GM19043 (cell line): ENCODE measurements at regions not wholly inside any gene's neighbourhood (a gene's known extent, or its start where the extent isn't known, plus 50 kb on each side); places are given as distances from the start of the nearest gene placed in this dataset.
"Not testable (repeated sequence)": the region's sequence is repeated elsewhere in the genome, so short reads cannot be mapped to it uniquely, and the experiment has no call there.

Experiments
- ATAC-seq: cut with Tn5 transposase; IDR thresholded peaks from one replicate; pipeline ENCODE4 v1.9.1; 2021; ENCODE audit warnings: low read depth; ENCODE audit not compliant: unreplicated experiment

DNA sequence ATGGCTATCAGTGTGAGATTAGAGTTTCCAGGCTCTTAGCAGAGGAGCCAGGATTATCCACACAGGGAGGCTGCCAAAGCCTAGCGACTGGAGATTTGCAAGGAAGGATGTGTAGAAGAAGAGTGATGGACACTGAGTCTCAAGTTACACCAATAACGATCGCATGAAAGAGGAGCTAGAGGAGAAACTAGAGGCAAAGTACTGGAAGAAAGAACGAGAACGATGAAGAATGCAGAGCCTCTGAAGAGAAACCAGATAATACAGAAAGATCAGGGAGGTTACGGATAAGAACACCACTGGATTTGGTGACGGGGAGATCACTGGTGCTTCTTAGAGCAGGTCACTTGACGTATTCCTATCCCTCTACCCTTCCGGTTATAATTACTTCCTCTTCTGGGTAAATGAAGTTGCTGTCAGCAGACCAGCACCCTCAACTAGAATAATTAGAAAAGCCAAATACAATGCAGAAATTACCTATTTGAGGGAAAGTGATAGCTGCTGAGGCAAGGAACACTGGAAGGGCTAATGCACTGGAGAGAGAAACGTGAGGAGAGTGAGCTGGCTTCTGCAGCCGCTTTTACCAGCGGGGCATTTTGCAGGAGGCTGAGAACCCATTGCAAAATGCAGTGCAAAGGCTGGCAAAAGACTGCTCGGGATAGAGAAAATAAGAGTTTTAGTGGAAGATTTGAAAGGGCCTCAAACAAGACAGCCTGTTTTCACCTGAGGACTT, 93.1 kb upstream of the HIF1A start:
- no peak for ATAC-seq

DNA sequence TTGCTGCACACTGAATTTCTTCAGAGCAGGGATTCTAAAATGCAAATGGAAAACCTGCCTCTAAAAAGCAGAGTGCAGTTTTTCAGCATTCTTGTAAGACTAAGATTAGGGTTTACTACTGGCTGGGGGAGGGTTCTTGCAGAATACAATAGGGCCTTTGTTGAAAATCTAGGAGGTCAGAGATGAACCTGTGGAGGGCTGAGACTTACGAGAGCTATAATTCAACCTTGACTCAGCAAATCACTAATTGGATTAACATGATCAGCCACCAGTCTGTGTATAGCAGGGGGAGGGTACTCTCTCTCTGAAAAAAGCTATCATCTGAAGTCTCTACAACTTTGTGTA, 92.6 kb upstream of the HIF1A start:
- ATAC-seq: no peak

DNA sequence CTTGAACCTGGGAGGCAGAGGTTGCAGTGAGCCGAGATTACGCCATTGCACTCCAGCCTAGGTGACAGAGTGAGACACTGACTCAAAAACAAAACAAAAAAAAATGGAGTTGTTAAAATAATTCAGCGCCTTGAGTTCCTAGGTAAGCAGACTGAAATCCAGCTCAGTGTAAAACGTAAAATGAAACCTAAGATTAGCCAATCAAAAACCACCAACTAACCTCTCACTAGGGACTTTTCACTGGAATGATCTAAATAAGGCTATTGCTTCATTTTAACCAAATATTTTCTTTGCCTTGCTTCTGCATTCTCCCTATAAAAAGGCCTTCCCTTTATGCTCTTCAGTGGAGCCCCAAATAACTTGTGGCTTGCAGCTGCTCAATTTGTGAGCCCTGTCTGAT, 91.6 kb upstream of the HIF1A start:
- ATAC-seq: no peak

DNA sequence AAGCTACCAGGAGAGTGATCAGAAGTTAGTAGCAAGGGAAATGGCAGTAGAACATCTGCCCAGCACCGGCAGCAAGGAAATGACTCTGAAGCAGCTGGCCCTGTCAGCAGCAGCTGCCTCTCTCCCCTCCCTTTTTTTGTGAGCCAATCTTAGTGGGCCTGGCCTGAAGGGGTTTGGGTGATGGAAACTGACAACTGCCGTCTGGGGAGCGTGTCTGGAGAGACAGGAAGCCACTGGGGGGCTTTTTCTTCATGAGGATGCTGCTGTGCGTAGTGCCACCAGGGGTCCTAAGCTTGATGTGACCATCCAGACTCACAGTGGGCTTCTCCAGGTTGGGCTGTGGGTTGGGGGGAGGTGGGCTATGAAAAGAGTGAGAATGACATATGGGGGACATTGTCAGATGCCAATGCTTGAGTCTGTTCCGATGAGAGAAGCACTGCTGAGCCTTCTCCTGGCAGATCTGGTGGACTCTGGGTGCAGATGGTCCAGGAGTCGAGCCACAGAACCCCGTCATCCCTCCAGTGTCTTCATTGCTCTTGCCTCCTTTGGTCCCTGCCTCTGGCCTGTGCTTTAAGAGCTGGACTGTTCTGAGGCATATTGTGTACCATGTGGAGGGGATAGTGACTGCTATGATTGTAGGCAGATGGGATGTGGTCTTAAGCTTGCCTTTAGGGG, 87.6 kb upstream of the HIF1A start:
- no peak for ATAC-seq

GRCh38 chr14:61608245-61609165, 86.8 kb upstream of the HIF1A start:
- no peak for ATAC-seq

- no peak for ATAC-seq
Observed at GRCh38 chr14:61609191-61609843, 86.0 kb upstream of the HIF1A start.

DNA sequence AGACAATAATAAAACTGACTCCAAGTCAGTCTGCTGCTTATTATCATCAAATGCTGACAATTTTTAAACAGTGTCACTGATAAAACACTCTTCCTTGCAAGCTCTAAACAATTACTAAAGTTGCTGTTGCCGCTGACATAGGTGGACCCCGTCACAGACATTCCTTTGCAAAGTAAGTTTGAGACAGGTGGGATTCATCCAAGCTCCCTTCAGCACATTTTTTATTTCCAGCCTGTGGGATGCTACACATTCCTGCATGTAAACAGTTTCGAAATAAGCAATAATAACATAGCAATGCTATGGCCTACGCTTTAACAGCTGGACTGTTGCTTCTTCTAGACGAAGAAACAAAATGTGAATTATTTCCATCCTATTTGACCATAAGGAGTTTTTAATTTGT, 85.4 kb upstream of the HIF1A start:
- no peak for ATAC-seq

- ATAC-seq: no peak
Observed at GRCh38 chr14:61610900-61611299, 84.4 kb upstream of the HIF1A start.

GRCh38 chr14:61611880-61612630, 83.3 kb upstream of the HIF1A start:
- no peak for ATAC-seq

DNA sequence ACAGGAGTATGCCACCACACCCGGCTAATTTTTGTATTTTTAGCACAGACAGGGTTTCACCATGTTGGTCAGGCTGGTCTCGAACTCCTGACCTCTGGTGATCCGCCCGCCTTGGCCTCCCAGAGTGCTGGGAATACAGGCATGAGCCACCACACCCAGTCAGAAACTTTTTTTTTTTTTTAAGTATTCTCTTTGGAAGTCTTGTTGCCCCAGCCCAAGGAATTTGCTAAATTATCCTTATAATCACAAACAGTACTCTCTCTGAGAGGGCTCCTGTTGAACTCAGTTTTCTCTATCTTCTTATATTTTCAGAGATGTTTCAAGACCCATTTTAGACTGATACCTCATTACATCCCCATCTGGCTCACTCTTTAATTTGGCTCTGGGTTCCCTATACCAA, 82.3 kb upstream of the HIF1A start:
- not testable (repeated sequence) for ATAC-seq

DNA sequence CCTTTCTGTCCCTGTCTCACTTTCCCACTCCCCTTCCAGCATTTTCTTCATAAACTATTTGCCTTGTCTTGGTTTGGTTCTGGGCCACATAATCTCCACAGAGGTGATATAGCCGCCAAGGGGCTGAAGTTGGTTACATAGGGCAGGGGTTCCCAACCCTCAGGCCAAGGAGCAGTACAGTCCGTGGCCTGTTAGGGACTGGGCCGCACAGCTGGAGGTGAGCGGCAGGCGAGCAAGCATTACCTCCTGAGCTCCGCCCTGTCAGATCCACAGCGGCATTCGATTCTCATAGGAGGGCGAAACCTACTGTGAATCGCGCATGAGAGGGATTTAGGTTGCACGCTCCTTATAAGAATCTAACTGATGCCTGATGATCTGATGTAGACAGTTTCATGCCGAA, 80.6 kb upstream of the HIF1A start:
- ATAC-seq: no peak

DNA sequence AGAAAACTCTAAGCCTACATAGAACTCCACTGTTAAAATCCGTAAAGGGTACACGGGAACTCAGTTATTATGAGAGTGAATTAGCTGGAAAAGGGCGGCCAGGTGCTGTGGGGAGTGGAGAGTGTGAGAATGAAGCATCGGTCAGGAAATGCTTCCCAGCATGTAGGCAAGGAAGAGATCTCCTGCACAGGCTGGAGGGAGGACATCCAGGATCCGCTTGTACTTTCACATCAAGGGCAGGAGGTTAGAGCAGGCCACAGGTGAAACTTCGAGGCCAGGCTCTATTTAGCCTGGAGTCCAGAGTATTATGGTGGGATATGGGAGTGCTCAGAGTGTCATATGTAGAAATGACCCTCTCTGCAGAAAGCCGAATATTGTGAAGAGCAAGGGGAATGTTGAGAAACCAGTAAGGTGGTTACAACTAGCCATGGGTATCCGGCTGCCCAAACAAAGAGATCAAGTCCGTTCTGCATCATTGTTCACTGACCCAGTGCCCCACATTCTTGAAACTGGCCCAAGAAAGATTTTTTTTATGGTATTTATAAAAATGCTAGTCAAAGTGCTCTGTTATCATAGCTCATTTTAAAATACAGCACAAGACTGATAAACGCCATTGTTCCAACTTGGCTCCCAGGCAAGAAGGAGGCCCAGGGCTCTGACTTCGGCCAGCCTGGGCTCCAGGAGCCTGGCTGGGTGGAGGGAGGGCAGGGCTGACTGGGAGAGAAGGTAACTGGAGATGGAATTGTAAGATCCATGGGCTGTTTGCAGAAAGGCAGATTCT, 79.4 kb upstream of the HIF1A start:
- ATAC-seq: no peak

DNA sequence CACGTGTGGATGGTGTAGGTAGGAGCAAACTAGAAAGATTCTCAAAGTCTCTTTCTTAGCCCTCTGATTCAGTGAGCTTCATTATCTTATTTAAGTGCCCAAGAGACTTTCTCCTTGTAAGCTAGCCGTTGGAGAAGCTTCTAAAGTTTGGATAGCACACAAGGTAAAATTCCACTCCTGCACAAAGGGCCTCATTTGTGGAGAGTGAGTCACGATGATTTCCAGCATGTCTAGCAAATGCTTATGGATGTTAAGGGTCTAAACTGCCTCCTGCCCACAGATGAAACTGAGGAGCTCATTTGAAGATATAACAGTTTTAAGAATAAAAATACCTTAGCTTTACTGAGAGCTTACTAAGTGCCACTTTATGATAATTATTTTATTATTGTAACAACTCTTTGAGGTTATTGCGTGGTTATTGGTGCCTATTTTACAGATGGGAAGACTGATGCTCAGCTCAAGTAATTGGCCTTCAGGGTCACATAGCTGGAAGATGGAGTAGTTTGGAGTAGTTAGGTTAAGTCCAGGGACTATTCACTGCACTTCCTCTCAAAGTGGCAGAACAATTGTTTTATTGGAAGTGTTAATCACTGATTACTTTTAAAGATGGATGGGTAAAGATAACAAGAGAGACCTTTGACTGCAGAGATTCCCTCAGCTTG, 78.7 kb upstream of the HIF1A start:
- no peak for ATAC-seq

GRCh38 chr14:61618448-61618847, 76.9 kb upstream of the HIF1A start:
- no peak for ATAC-seq

DNA sequence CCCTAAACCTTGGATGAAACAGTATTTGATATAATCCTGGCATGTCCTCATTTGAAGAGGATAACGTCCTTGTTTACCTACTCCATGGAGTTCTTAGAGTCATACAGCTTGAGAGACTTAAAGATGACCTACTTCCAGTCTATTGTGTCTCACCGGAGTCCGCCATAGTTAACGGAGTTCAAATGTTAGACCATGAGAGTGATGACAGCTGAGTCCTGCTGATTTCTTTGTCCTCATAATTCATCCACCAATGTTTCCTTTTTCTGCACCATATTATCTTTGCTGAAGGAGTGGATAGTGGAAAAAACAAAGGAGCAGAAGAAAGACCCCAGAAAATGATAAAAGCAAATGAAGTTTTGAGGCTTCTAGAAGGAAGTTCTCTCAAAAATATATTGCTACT, 75.8 kb upstream of the HIF1A start:
- ATAC-seq: no peak

GRCh38 chr14:61620130-61620946, 75.0 kb upstream of the HIF1A start:
- peak; percentile 76 for ATAC-seq

- ATAC-seq: no peak
Observed at GRCh38 chr14:61621444-61621843, 73.9 kb upstream of the HIF1A start.

- ATAC-seq: no peak
Observed at GRCh38 chr14:61622051-61622450, 73.3 kb upstream of the HIF1A start.
